SK-N-MC (cell line): ENCODE measurements at regions not wholly inside any gene's neighbourhood (a gene's known extent, or its start where the extent isn't known, plus 50 kb on each side); places are given as distances from the start of the nearest gene placed in this dataset.

ENCODE experiments used
- DNase-seq: peaks from one replicate; pipeline ENCODE4 v3.0.0-alpha.2; 2011; ENCODE audit warnings: low read depth, low spot score
- H3K27ac ChIP-seq: fragments of 200-600 bp; sonication (generic); 2 replicates; pipeline ENCODE4 v1.5.1; 2016; ENCODE audit warnings: mixed run types
- H3K36me3 ChIP-seq: fragments of 200-600 bp; sonication (generic); 2 replicates; pipeline ENCODE4 v1.6.1; 2017; ENCODE audit warnings: antibody characterized with exemption, low read length, mixed read lengths; ENCODE audit not compliant: insufficient read depth
- H3K4me3 ChIP-seq: fragments of 200-600 bp; sonication (generic); 2 replicates; pipeline ENCODE4 v1.5.1; 2016
- H3K9ac ChIP-seq: fragments of 200-600 bp; sonication (generic); 2 replicates; pipeline ENCODE4 v1.8.0; 2017; ENCODE audit warnings: mixed run types, mixed read lengths; ENCODE audit not compliant: insufficient read length
- H3K9me3 ChIP-seq: fragments of 200-600 bp; sonication (generic); 2 replicates; pipeline ENCODE4 v1.6.1; 2017; ENCODE audit warnings: low read depth, mild to moderate bottlenecking, antibody characterized with exemption, low read length, moderate library complexity, mixed read lengths
- EZH2 ChIP-seq: fragments of 200-600 bp; sonication (generic); IDR thresholded peaks from one replicate; pipeline ENCODE4 v1.6.1; 2017; ENCODE audit warnings: antibody characterized with exemption
- FOXP2 ChIP-seq: optimal IDR thresholded peaks from 2 replicates; pipeline ENCODE3; 2011; ENCODE audit warnings: mild to moderate bottlenecking, moderate library complexity; ENCODE audit not compliant: insufficient read depth; ENCODE audit errors: extremely low read length, control extremely low read depth
- POLR2AphosphoS5 ChIP-seq: IDR thresholded peaks from 2 replicates; pipeline ENCODE4 v1.6.1; 2012; ENCODE audit warnings: mild to moderate bottlenecking, low read depth, low read length, borderline replicate concordance

GRCh38 chr4:3682236-3683076 is 83.7 kb upstream of the ADRA2C start:
- no peak overlapping the region for H3K9ac ChIP-seq
- H3K36me3 ChIP-seq: no peaks in the 10 kb centered on the region

DNA sequence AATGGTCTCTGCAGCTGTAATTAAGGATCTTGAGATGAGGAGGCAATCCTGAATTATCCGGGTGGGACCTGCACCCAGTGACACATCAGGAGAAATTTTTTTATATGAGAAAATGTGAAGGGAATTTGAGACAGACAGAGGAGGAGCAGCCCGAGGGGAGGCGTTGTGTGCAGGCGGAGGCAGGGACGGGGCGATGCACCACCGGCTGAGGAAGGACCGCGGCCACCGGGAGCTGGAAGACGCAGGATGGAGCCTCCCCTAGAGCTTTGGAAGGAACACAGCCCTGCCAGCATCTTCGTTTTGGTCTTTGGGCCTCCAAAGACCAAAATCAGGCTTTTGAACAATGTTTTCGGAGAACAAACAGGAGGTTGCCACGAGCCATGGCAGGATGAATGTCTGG is 85.0 kb upstream of the ADRA2C start:
- no peak for TF ChIP-seq POLR2AphosphoS5
- TF ChIP-seq FOXP2: no peak
- no peak for TF ChIP-seq EZH2
- Histone ChIP-seq H3K27ac (no peak overlapping the region), H3K9me3 (no peaks in the 10 kb centered on the region), H3K36me3 (no peaks in the 10 kb centered on the region), H3K9ac (no peak overlapping the region), H3K4me3 (no peak overlapping the region)
- no peak for DNase-seq

More at GRCh38 chr4:3682236-3683076, 83.7 kb upstream of the ADRA2C start:
- Histone ChIP-seq H3K9me3 (no peaks in the 10 kb centered on the region), H3K4me3 (no peak overlapping the region), H3K27ac (no peak overlapping the region)
- DNase-seq: no peak
- TF ChIP-seq POLR2AphosphoS5 (no peak), FOXP2 (no peak), EZH2 (no peak)

- peak; percentile 26 for TF ChIP-seq EZH2
- no peak for TF ChIP-seq POLR2AphosphoS5
- Histone ChIP-seq H3K4me3 (no peak overlapping the region), H3K36me3 (no peaks in the 10 kb centered on the region), H3K9me3 (no peaks in the 10 kb centered on the region), H3K27ac (no peak overlapping the region), H3K9ac (no peak overlapping the region)
- DNase-seq: no peak
These were observed 85.5 kb upstream of the ADRA2C start for GRCh38 chr4:3680656-3681055.

DNA sequence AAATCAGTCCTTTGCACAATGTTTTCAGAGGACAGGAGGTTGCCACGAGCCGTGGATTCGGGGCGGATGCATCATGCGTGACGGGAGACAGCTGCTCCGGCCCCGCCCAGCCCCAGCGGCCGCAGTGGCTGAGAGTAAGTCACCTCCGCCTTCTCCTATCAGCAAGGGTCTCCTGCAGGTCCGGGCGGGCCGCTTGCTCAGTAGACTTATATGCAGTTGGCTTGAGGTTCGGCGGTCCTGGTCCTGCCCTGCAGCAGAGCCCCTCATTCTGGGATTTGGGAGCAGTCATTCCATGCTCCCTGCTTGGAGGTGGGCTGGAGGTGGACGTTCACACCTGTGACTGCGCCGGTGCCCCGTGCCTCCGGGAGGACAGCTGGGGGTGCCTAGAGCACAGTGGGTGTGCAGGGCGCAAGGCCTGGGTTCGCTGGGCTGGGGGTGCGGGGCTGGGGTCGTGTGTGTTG is 86.3 kb upstream of the ADRA2C start:
- TF ChIP-seq EZH2 (no peak), FOXP2 (no peak), POLR2AphosphoS5 (no peak)
- no peaks in the 10 kb centered on the region for H3K9me3 ChIP-seq
- H3K4me3 ChIP-seq: no peak overlapping the region
- H3K27ac ChIP-seq: no peak overlapping the region
- no peak for DNase-seq
- H3K36me3 ChIP-seq: no peaks in the 10 kb centered on the region
- H3K9ac ChIP-seq: no peak overlapping the region

DNA sequence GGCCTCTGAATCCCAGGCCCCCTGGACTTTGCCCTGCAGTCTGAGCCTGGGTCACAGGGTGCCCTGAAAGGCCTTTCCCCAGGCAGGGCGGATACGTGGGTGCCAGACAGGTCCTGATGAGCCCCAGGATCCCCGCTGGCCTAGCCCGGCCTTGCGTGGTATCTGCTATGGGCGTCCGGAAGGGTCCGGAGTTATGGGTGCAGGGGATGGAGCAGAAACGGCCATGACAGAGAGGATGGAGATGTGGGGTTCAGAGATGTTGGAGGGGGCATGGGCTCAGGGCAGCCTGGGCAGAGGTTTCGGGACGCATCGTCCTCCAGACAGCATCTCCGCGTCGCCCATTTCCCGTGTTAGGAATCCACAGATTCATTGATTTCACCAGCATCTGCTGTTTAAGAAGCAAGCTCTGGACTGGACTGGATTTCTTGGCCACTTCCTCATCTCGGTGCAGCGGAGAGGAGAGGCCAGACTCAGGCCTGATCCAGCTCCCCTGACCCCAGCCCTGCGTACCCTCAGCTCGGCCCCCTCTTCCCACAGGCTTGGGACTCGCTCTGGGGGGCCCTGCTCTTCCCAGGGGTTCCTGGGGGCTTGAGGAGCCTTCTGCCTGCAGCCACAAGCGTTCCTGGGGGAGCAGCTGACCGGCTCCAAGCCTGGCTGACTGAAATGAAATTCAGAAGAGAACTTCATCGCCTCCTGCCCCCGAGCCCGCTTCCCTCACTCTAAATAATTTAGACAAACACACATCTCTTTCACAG is 86.9 kb upstream of the ADRA2C start:
- Histone ChIP-seq H3K9ac (no peak overlapping the region), H3K27ac (no peak overlapping the region), H3K4me3 (no peak overlapping the region), H3K9me3 (no peaks in the 10 kb centered on the region), H3K36me3 (no peaks in the 10 kb centered on the region)
- no peak for DNase-seq
- no peak for TF ChIP-seq FOXP2

- TF ChIP-seq POLR2AphosphoS5 (no peak), FOXP2 (no peak), EZH2 (no peak)
- DNase-seq: no peak
- no peaks in the 10 kb centered on the region for H3K36me3 ChIP-seq
- H3K27ac ChIP-seq: no peak overlapping the region
- no peaks in the 10 kb centered on the region for H3K9me3 ChIP-seq
- no peak overlapping the region for H3K4me3 ChIP-seq
- no peak overlapping the region for H3K9ac ChIP-seq
These were observed 88.5 kb upstream of the ADRA2C start for GRCh38 chr4:3677748-3678070.

DNA sequence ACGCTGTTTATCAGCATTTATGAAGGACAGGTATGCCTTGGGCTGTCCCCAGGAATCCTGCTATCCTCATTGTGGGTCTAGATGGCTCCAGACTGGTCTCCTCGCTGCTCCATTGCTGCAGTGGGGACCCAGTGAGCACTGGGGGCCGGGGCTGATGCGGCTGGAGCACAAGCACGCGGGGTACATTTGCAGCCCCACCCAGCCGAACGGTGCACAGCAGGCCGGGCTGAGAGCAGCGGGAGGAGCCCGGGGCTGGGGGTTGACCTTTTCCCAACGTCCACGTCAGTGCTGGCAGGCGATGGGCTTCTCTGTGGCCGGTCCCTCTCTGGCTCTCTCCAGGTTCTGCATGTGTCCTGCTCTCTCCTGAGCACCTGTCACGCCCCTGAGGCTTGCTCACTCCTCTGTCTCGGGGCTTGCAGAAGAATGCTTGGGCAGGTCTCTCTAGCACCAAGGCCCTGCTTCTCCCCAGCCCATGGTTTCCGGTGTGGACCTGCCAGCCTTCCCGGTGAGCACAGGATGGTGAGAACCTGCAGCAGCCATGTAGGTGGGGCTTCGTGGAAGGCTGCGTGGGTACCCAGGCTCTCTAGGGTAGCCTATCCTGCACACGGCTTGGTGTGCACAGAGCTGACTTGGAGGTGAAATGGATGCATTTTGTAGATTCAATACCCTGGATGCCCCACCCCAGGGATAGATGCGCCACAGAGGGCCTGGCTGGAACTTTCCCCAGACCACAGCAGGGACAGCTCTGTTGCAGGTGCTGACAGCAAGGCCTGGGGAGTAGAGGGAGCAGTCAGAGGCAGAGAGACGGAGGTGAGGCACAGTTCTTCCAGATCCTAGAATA is 89.1 kb upstream of the ADRA2C start:
- H3K27ac ChIP-seq: no peak overlapping the region
- TF ChIP-seq FOXP2 (no peak), EZH2 (peak; percentile 48)
- H3K9ac ChIP-seq: no peak overlapping the region
- H3K4me3 ChIP-seq: no peak overlapping the region
- no peaks in the 10 kb centered on the region for H3K36me3 ChIP-seq
- H3K9me3 ChIP-seq: no peaks in the 10 kb centered on the region
- DNase-seq: no peak

DNA sequence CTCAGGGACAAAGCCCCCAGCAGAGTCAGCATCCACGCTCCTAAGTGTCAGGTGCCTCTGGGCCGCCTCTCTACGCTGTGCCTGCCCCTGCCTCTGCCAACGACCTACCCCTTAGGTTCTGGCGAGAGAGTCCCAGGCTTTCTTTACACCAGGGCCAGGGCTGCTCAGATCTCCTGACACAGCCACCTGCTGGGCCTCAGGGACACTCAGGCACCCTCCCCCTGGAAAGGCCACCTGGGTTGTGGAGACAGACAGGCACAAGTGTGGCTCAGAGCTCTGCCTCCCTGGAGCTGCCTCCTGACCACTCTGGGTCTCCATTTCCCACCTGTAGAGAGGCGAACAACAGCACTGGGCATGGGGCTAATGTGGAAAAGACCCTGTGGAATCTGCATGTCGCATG is 90.0 kb upstream of the ADRA2C start:
- no peak overlapping the region for H3K27ac ChIP-seq
- no peak overlapping the region for H3K9ac ChIP-seq
- no peak for DNase-seq
- no peak overlapping the region for H3K4me3 ChIP-seq
- no peaks in the 10 kb centered on the region for H3K9me3 ChIP-seq
- H3K36me3 ChIP-seq: no peaks in the 10 kb centered on the region
- no peak for TF ChIP-seq EZH2
- no peak for TF ChIP-seq POLR2AphosphoS5
- TF ChIP-seq FOXP2: no peak
